T-helper 1 cell treated with Interleukin-12 subunit alpha and Interleukin-12 subunit beta and Interleukin-4 antibody, amounts not matched to agents 30 μg/mL and 1 μg/mL, for 36 hours (primary cell): ENCODE measurements at regions not wholly inside any gene's neighbourhood (a gene's known extent, or its start where the extent isn't known, plus 50 kb on each side); places are given as distances from the start of the nearest gene placed in this dataset.
"Not testable (repeated sequence)": the region's sequence is repeated elsewhere in the genome, so short reads cannot be mapped to it uniquely, and the experiment has no call there.

Experiments used
- H3K27ac Mint-ChIP-seq: one replicate; pipeline ENCODE4 v1.8.0; 2021; ENCODE audit warnings: mild to moderate bottlenecking, mixed read lengths
- H3K27me3 Mint-ChIP-seq: one replicate; pipeline ENCODE4 v1.8.0; 2021; ENCODE audit warnings: low read depth, mixed read lengths
- H3K36me3 Mint-ChIP-seq: one replicate; pipeline ENCODE4 v1.8.0; 2021; ENCODE audit warnings: low read depth, mixed read lengths
- H3K4me1 Mint-ChIP-seq: one replicate; pipeline ENCODE4 v1.8.0; 2021; ENCODE audit warnings: low read depth, mixed read lengths
- H3K4me3 Mint-ChIP-seq: one replicate; pipeline ENCODE4 v1.8.0; 2021; ENCODE audit warnings: mild to moderate bottlenecking, moderate library complexity, mixed read lengths
- H3K9me3 Mint-ChIP-seq: one replicate; pipeline ENCODE4 v1.8.0; 2021; ENCODE audit warnings: mixed read lengths

GRCh38 chr2:100748673-100749072 lies 71.3 kb upstream of the NPAS2 start:
- no peaks in the 10 kb centered on the region for H3K4me1 Mint-ChIP-seq
- H3K27me3 Mint-ChIP-seq: peaks cover 16% of the 10 kb centered on the region
- no peaks in the 10 kb centered on the region for H3K36me3 Mint-ChIP-seq
- no peaks in the 10 kb centered on the region for H3K9me3 Mint-ChIP-seq
- no peak overlapping the region for H3K27ac Mint-ChIP-seq
- H3K4me3 Mint-ChIP-seq: no peak overlapping the region

- Mint-ChIP-seq H3K9me3 (no peaks in the 10 kb centered on the region), H3K4me3 (no peak overlapping the region), H3K27me3 (peaks cover 16% of the 10 kb centered on the region), H3K36me3 (no peaks in the 10 kb centered on the region), H3K4me1 (no peaks in the 10 kb centered on the region), H3K27ac (no peak overlapping the region)
These were observed 70.0 kb upstream of the NPAS2 start for GRCh38 chr2:100749771-100750542.

GRCh38 chr2:100751871-100752625 lies 67.9 kb upstream of the NPAS2 start:
- H3K4me3 Mint-ChIP-seq, H3K9me3 Mint-ChIP-seq, H3K4me1 Mint-ChIP-seq, H3K36me3 Mint-ChIP-seq, H3K27ac Mint-ChIP-seq: not testable (repeated sequence)
- peaks cover 16% of the 10 kb centered on the region for H3K27me3 Mint-ChIP-seq

DNA sequence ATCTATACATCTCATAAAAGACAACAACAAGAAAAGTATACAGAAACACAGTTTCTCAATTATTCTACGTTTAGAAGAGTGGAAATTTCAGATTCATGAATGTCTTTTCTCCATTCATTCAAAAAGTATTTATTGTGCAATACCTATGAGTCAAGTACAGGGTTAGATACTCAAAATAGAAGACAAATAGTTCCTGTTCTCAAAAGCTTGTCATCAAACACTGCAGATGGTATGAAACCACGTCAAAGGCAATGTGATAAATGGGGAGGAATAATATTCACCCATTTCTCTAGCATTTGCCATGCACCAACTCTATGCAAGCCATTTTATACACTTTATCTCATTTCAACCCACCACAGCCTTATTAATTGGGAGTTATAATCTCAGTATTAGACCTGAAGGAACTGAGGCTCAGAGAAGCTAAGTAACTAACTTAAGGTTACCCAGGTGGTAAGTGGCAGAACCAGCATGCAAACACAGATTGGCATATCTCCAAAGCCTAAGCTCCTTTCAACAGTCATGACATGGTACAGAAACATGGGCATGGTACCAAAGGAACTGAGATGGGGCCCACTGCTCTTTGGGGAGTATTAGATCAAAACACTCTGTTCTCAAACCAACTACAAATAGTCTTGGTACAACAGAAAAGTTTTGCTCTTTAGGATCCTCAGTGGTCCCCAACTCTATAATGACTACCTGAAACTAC lies 67.2 kb upstream of the NPAS2 start:
- Mint-ChIP-seq H3K4me3 (no peak overlapping the region), H3K9me3 (no peaks in the 10 kb centered on the region), H3K27me3 (peaks cover 14% of the 10 kb centered on the region), H3K4me1 (no peaks in the 10 kb centered on the region), H3K27ac (no peak overlapping the region), H3K36me3 (no peaks in the 10 kb centered on the region)

DNA sequence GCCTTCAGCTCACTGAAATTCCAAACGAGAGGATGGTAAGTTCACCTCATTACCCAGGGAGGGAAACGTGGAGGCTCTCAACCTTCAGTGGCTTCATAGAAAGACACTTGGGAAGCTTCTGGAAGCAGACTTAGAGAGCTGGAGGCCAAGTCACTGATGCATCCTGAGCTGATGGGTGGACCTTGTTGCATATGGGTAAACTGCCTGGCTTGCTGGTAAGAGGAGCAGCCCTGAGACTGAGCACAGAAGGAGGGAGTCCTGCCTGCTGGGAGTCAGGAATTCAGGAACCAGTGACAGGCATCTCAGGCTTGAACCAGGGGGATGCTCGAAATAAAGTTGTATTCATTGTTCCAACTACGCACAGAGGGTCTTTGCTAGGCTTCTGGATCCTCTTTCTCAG lies 66.5 kb upstream of the NPAS2 start:
- Mint-ChIP-seq H3K27me3 (peaks cover 13% of the 10 kb centered on the region), H3K9me3 (peaks cover 1% of the 10 kb centered on the region), H3K27ac (no peak overlapping the region), H3K4me3 (no peak overlapping the region), H3K36me3 (no peaks in the 10 kb centered on the region), H3K4me1 (no peaks in the 10 kb centered on the region)

DNA sequence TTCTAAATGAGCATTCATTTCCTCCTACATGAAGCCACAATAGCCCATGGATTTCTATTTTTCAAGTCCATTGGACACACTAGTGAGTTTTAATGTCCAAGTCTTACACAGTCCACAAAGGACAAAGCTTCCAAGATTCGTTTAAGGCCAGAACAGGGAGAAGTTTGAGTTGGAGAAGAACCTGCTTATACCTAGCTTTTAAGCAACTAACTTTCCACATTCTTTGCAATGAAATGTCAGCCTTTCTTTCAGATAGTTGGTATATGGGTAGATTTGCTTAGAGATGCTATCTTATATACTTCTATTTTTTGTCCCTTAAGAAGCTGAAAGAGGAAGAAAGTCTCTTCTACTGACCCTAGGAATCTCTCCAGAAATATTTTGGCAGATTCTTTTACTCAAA lies 66.1 kb upstream of the NPAS2 start:
- Mint-ChIP-seq H3K36me3 (no peaks in the 10 kb centered on the region), H3K27me3 (peaks cover 13% of the 10 kb centered on the region), H3K4me1 (no peaks in the 10 kb centered on the region), H3K9me3 (peaks cover 5% of the 10 kb centered on the region), H3K4me3 (no peak overlapping the region), H3K27ac (no peak overlapping the region)

- Mint-ChIP-seq H3K4me1 (no peaks in the 10 kb centered on the region), H3K36me3 (no peaks in the 10 kb centered on the region)
These were observed 65.0 kb upstream of the NPAS2 start for GRCh38 chr2:100754951-100755350.

GRCh38 chr2:100755441-100755840 lies 64.5 kb upstream of the NPAS2 start:
- no peak overlapping the region for H3K4me3 Mint-ChIP-seq
- H3K36me3 Mint-ChIP-seq: no peaks in the 10 kb centered on the region

More at GRCh38 chr2:100754951-100755350, 65.0 kb upstream of the NPAS2 start:
- H3K9me3 Mint-ChIP-seq: peaks cover 5% of the 10 kb centered on the region
- no peak overlapping the region for H3K27ac Mint-ChIP-seq
- H3K4me3 Mint-ChIP-seq: no peak overlapping the region
- H3K27me3 Mint-ChIP-seq: peaks cover 6% of the 10 kb centered on the region

DNA sequence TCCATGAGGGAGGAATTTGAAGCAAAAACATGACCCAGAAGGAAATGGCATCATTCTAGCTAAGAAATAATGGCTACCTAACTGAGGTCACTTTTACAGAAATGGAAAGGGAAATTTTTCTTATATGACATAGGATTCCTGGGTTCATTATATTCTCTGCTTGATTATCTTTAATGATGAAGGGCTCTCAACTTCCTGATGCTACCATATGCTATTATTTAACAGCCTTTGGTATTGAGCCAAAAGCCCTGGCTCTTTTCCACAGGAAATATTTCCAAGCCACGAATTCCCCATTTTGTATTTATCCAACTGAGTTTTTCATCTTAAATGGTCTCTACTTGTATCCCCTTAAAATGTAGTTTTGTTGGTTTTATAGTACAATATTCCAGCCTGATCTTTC lies 63.2 kb upstream of the NPAS2 start:
- Mint-ChIP-seq H3K4me1 (no peaks in the 10 kb centered on the region), H3K4me3 (no peak overlapping the region), H3K27me3 (peaks cover 5% of the 10 kb centered on the region), H3K27ac (no peak overlapping the region), H3K9me3 (peaks cover 5% of the 10 kb centered on the region), H3K36me3 (no peaks in the 10 kb centered on the region)

More at GRCh38 chr2:100755441-100755840, 64.5 kb upstream of the NPAS2 start:
- Mint-ChIP-seq H3K4me1 (no peaks in the 10 kb centered on the region), H3K27ac (no peak overlapping the region), H3K9me3 (peaks cover 5% of the 10 kb centered on the region), H3K27me3 (peaks cover 5% of the 10 kb centered on the region)

DNA sequence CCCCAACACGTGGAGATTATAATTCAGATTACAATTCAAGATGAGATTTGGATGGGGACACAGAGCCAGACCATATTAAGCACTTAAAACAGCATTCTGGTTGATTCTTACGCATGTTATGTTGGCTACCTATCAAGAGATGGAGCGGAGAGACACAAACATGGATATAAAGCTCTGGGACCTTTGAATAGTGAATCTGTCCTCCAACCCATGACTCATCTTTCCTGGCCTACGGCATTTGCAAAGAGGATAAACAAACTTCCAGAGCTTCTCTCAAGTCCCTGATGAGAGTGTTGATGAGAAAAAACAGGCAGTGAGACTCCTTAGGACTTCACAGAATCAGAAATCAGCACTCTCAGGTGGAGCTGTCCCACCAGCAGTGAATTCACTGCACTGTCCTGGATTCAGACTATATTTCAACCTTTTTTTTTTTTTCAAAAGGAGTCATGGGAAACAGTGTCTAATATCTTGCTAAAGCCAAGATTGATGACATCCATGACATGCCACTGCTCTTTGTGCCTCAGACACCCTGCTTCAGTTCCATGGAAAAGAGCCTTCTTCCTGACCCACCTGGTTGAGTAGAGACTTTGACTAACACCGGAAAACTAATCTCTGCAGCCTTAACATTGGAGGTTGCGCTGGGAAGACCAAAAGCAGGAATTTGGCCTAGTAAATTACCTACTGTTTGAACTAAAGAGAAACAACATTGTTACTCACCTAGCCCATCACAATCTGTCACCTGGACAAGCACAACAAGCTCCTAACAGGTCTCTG lies 62.1 kb upstream of the NPAS2 start:
- no peak overlapping the region for H3K27ac Mint-ChIP-seq
- H3K4me1 Mint-ChIP-seq: no peaks in the 10 kb centered on the region
- no peaks in the 10 kb centered on the region for H3K36me3 Mint-ChIP-seq
- H3K9me3 Mint-ChIP-seq: peaks cover 5% of the 10 kb centered on the region
- no peak overlapping the region for H3K4me3 Mint-ChIP-seq
- H3K27me3 Mint-ChIP-seq: no peaks in the 10 kb centered on the region

- no peaks in the 10 kb centered on the region for H3K4me1 Mint-ChIP-seq
- H3K27ac Mint-ChIP-seq: no peak overlapping the region
- H3K9me3 Mint-ChIP-seq: peaks cover 5% of the 10 kb centered on the region
- no peak overlapping the region for H3K4me3 Mint-ChIP-seq
- no peaks in the 10 kb centered on the region for H3K36me3 Mint-ChIP-seq
- H3K27me3 Mint-ChIP-seq: no peaks in the 10 kb centered on the region
These were observed 60.0 kb upstream of the NPAS2 start for GRCh38 chr2:100759901-100760300.

DNA sequence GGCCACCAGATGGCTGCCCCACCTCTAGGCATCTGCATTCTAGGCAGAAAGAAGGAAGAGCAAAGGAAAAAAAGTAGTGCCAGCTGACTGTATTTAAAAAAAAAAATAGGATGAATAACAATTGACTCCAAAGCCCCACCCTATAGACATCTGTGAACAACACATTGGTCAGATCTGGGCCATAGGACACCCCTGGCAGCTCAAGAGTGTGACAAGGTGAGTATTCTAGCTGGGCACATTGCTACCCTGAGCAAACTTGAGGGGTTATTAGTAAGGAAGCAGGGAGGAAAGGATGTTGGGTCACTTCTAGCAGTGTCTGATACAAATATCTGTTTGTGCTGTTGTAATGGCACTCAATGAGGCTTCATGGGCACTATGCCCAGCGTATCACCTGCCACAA lies 58.6 kb upstream of the NPAS2 start:
- H3K9me3 Mint-ChIP-seq: peaks cover 5% of the 10 kb centered on the region
- no peak overlapping the region for H3K4me3 Mint-ChIP-seq
- H3K36me3 Mint-ChIP-seq: no peaks in the 10 kb centered on the region
- no peaks in the 10 kb centered on the region for H3K4me1 Mint-ChIP-seq
- no peak overlapping the region for H3K27ac Mint-ChIP-seq
- no peaks in the 10 kb centered on the region for H3K27me3 Mint-ChIP-seq

DNA sequence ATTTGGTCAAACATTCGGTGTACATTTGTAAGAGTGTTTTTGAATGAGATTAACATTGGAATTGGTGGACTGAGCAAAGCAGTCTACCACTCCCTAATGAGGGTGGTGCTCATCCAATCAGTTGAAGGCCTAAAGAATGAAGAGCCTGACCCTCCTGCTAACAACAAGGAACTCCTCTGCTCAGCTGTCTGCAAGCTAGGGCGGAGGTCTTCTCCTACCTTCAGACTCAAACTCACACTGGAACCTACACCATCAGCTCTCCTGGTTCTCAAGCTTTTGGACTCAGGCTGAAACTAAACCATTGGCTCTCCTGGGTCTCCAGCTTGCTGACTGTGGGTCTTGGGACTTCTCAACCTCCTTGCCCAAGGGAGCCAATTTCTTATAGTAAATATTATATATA lies 55.5 kb upstream of the NPAS2 start:
- no peaks in the 10 kb centered on the region for H3K4me1 Mint-ChIP-seq
- H3K4me3 Mint-ChIP-seq: no peak overlapping the region
- no peaks in the 10 kb centered on the region for H3K36me3 Mint-ChIP-seq
- no peaks in the 10 kb centered on the region for H3K27me3 Mint-ChIP-seq
- no peak overlapping the region for H3K27ac Mint-ChIP-seq
- no peaks in the 10 kb centered on the region for H3K9me3 Mint-ChIP-seq

GRCh38 chr2:100765481-100765880 lies 54.5 kb upstream of the NPAS2 start:
- Mint-ChIP-seq H3K36me3 (no peaks in the 10 kb centered on the region), H3K9me3 (no peaks in the 10 kb centered on the region), H3K4me3 (no peak overlapping the region), H3K27ac (no peak overlapping the region), H3K4me1 (no peaks in the 10 kb centered on the region), H3K27me3 (no peaks in the 10 kb centered on the region)
